Astrocyte (in vitro differentiated cells and primary cell): ENCODE measurements at regions not wholly inside any gene's neighbourhood (a gene's known extent, or its start where the extent isn't known, plus 50 kb on each side); places are given as distances from the start of the nearest gene placed in this dataset.

Experiments used
- DNase-seq: peaks from one replicate; pipeline ENCODE4 v3.0.0-alpha.2; 2010; ENCODE audit warnings: low read depth
- FAIRE-seq: peaks from 2 replicates; lab custom pipeline; 2011; peaks lifted over from hg19 to GRCh38; lab: Jason Lieb, UNC
- H2AFZ ChIP-seq: 2 replicates; pipeline ENCODE4 v1.6.0; 2012; ENCODE audit warnings: low read depth, low read length, inconsistent platforms
- H3K27ac ChIP-seq: 2 replicates; pipeline ENCODE4 v1.5.1; 2011; ENCODE audit warnings: low read depth, low read length, inconsistent platforms
- H3K27me3 ChIP-seq: 2 replicates; pipeline ENCODE4 v1.6.0; 2011; ENCODE audit warnings: low read length, inconsistent platforms; ENCODE audit not compliant: insufficient read depth
- H3K36me3 ChIP-seq: 2 replicates; pipeline ENCODE4 v1.5.1; 2011; ENCODE audit warnings: low read length, inconsistent platforms; ENCODE audit not compliant: insufficient read depth
- H3K4me1 ChIP-seq: 2 replicates; pipeline ENCODE4 v1.5.1; 2011; ENCODE audit warnings: low read length, inconsistent platforms; ENCODE audit not compliant: insufficient read depth
- H3K4me2 ChIP-seq: 2 replicates; pipeline ENCODE4 v1.6.0; 2012; ENCODE audit warnings: low read length, inconsistent platforms
- H3K4me3 ChIP-seq: 2 replicates; pipeline ENCODE4 v1.5.1; 2011; ENCODE audit warnings: low read depth, mild to moderate bottlenecking, low read length, inconsistent platforms; ENCODE audit not compliant: insufficient read depth
- H3K79me2 ChIP-seq: 2 replicates; pipeline ENCODE4 v1.6.0; 2012; ENCODE audit warnings: mild to moderate bottlenecking, low read length, inconsistent platforms; ENCODE audit not compliant: insufficient read depth
- H3K9ac ChIP-seq: 2 replicates; pipeline ENCODE4 v1.6.0; 2012; ENCODE audit warnings: mild to moderate bottlenecking, low read length, inconsistent platforms
- H3K9me3 ChIP-seq: 2 replicates; pipeline ENCODE4 v1.5.1; 2012; ENCODE audit warnings: low read depth, mild to moderate bottlenecking, low read length, inconsistent platforms; ENCODE audit not compliant: insufficient read depth
- H4K20me1 ChIP-seq: 2 replicates; pipeline ENCODE4 v1.6.0; 2012; ENCODE audit warnings: low read length, inconsistent platforms; ENCODE audit not compliant: insufficient read depth
- H3K27ac Mint-ChIP-seq: one replicate; pipeline ENCODE4 v1.8.0; 2021; ENCODE audit warnings: mild to moderate bottlenecking, mixed read lengths; ENCODE audit not compliant: unreplicated experiment
- H3K27me3 Mint-ChIP-seq: one replicate; pipeline ENCODE4 v1.8.0; 2021; ENCODE audit warnings: low read depth, mixed read lengths; ENCODE audit not compliant: unreplicated experiment
- H3K36me3 Mint-ChIP-seq: one replicate; pipeline ENCODE4 v1.8.0; 2021; ENCODE audit warnings: low read depth, mixed read lengths; ENCODE audit not compliant: unreplicated experiment
- H3K4me1 Mint-ChIP-seq: one replicate; pipeline ENCODE4 v1.8.0; 2021; ENCODE audit warnings: low read depth, mixed read lengths; ENCODE audit not compliant: unreplicated experiment
- H3K4me3 Mint-ChIP-seq: one replicate; pipeline ENCODE4 v1.8.0; 2021; ENCODE audit warnings: mild to moderate bottlenecking, moderate library complexity, mixed read lengths; ENCODE audit not compliant: unreplicated experiment
- H3K9me3 Mint-ChIP-seq: one replicate; pipeline ENCODE4 v1.8.0; 2021; ENCODE audit warnings: mild to moderate bottlenecking, mixed read lengths; ENCODE audit not compliant: unreplicated experiment
- CTCF ChIP-seq: IDR thresholded peaks from 2 replicates; pipeline ENCODE4 v1.5.1; 2011; ENCODE audit warnings: low read depth, mild to moderate bottlenecking, inconsistent platforms, low read length, moderate library complexity; ENCODE audit not compliant: insufficient read depth
- EZH2 ChIP-seq: IDR thresholded peaks from 2 replicates; pipeline ENCODE4 v1.6.1; 2012; ENCODE audit warnings: mild to moderate bottlenecking, low read length, inconsistent platforms; ENCODE audit not compliant: insufficient read depth

- no peak overlapping the region for H3K27ac ChIP-seq
- H3K4me3 ChIP-seq: no peak overlapping the region
- H2AFZ ChIP-seq: no peak overlapping the region
- H4K20me1 ChIP-seq: no peaks in the 10 kb centered on the region
- TF ChIP-seq CTCF (no peak), EZH2 (no peak)
- Mint-ChIP-seq H3K9me3 (no peaks in the 10 kb centered on the region), H3K27ac (no peak overlapping the region), H3K4me3 (no peak overlapping the region), H3K36me3 (no peaks in the 10 kb centered on the region), H3K27me3 (no peaks in the 10 kb centered on the region), H3K4me1 (no peaks in the 10 kb centered on the region)
- no peaks in the 10 kb centered on the region for H3K9me3 ChIP-seq
- no peaks in the 10 kb centered on the region for H3K79me2 ChIP-seq
- no peak overlapping the region for H3K4me2 ChIP-seq
- FAIRE-seq: no peak
- no peaks in the 10 kb centered on the region for H3K36me3 ChIP-seq
- no peak overlapping the region for H3K9ac ChIP-seq
- no peak for DNase-seq
- H3K27me3 ChIP-seq: no peaks in the 10 kb centered on the region
- H3K4me1 ChIP-seq: no peaks in the 10 kb centered on the region
Measured at GRCh38 chr3:101150504-101150903, 157.3 kb upstream of the ABI3BP start.

- Histone ChIP-seq H3K79me2 (no peaks in the 10 kb centered on the region), H2AFZ (no peak overlapping the region), H3K4me3 (no peak overlapping the region), H4K20me1 (no peaks in the 10 kb centered on the region), H3K27me3 (no peaks in the 10 kb centered on the region), H3K27ac (no peak overlapping the region), H3K36me3 (no peaks in the 10 kb centered on the region), H3K4me1 (no peaks in the 10 kb centered on the region), H3K4me2 (no peak overlapping the region), H3K9ac (no peak overlapping the region), H3K9me3 (no peaks in the 10 kb centered on the region)
- Mint-ChIP-seq H3K4me1 (no peaks in the 10 kb centered on the region), H3K27me3 (no peaks in the 10 kb centered on the region), H3K27ac (no peak overlapping the region), H3K36me3 (no peaks in the 10 kb centered on the region), H3K4me3 (no peak overlapping the region), H3K9me3 (no peaks in the 10 kb centered on the region)
- no peak for DNase-seq
- TF ChIP-seq EZH2: no peak
- TF ChIP-seq CTCF: no peak
- no peak for FAIRE-seq
Measured at GRCh38 chr3:101149707-101150106, 156.5 kb upstream of the ABI3BP start.

GRCh38 chr3:101149251-101149650 is 156.0 kb upstream of the ABI3BP start:
- DNase-seq (no peak), FAIRE-seq (no peak)
- no peak for TF ChIP-seq CTCF
- TF ChIP-seq EZH2: no peak
- no peaks in the 10 kb centered on the region for H4K20me1 ChIP-seq
- Mint-ChIP-seq H3K4me1 (no peaks in the 10 kb centered on the region), H3K4me3 (no peak overlapping the region), H3K9me3 (no peaks in the 10 kb centered on the region), H3K27me3 (no peaks in the 10 kb centered on the region), H3K27ac (no peak overlapping the region), H3K36me3 (no peaks in the 10 kb centered on the region)
- H3K27ac ChIP-seq: no peak overlapping the region
- H3K4me2 ChIP-seq: no peak overlapping the region
- H3K4me1 ChIP-seq: no peaks in the 10 kb centered on the region
- H3K27me3 ChIP-seq: no peaks in the 10 kb centered on the region
- no peak overlapping the region for H3K4me3 ChIP-seq
- H2AFZ ChIP-seq: no peak overlapping the region
- no peak overlapping the region for H3K9ac ChIP-seq
- H3K36me3 ChIP-seq: no peaks in the 10 kb centered on the region
- no peaks in the 10 kb centered on the region for H3K9me3 ChIP-seq
- H3K79me2 ChIP-seq: no peaks in the 10 kb centered on the region
